Esophagus muscularis mucosa (tissue), 4 donors: ENCODE measurements at regions not wholly inside any gene's neighbourhood (a gene's known extent, or its start where the extent isn't known, plus 50 kb on each side); places are given as distances from the start of the nearest gene placed in this dataset.

Source experiments
- CTCF ChIP-seq, 3 experiments: fragments of 200-600 bp in 2 of 3; fragments of 450-650 bp in 1 of 3; sonication (generic) in 2 of 3; IDR thresholded peaks; one replicate each; pipeline ENCODE4 v1.5.1; 2017 to 2019; ENCODE audit warnings: antibody characterized with exemption in 3 of 3, mild to moderate bottlenecking in 2 of 3, moderate library complexity in 1 of 3
- EP300 ChIP-seq: sonication (generic); formaldehyde crosslinking; IDR thresholded peaks from one replicate; pipeline ENCODE4 v1.6.1; 2017; ENCODE audit warnings: antibody characterized with exemption
- POLR2A ChIP-seq: fragments of 450-650 bp; IDR thresholded peaks from one replicate; pipeline ENCODE4 v1.6.1; 2017; ENCODE audit warnings: antibody characterized with exemption, moderate library complexity, mild to moderate bottlenecking, low read depth
- POLR2AphosphoS5 ChIP-seq, 2 donors: sonication (generic); formaldehyde crosslinking; IDR thresholded peaks; one replicate each; pipeline ENCODE4 v1.6.1; 2017; ENCODE audit warnings: antibody characterized with exemption in 2 of 2

GRCh38 chrX:113287761-113288160 lies 447.1 kb upstream of the AMOT start:
- TF ChIP-seq POLR2AphosphoS5 (IDR thresholded peaks at IDR 0.05), result no peak
- TF ChIP-seq CTCF (IDR thresholded peaks at IDR 0.05), result no peak
- TF ChIP-seq POLR2A, result no peak
- TF ChIP-seq EP300, result no peak
